Activated T-helper 9 cell treated with anti-CD3 and anti-CD28 coated beads, Interleukin-2, amount 50 U/mL, for 16 hours (primary cell): ENCODE measurements at regions not wholly inside any gene's neighbourhood (a gene's known extent, or its start where the extent isn't known, plus 50 kb on each side); places are given as distances from the start of the nearest gene placed in this dataset.

Source experiments
- DNase-seq: peaks from one replicate; pipeline ENCODE4 v3.0.0-alpha.2; 2020; ENCODE audit warnings: low read depth

- DNase-seq = no peak
Measured at GRCh38 chr11:95690100-95690499, 99.5 kb downstream of the FAM76B start.

GRCh38 chr11:95688501-95689222 is 100.9 kb downstream of the FAM76B start:
- DNase-seq = no peak

DNA sequence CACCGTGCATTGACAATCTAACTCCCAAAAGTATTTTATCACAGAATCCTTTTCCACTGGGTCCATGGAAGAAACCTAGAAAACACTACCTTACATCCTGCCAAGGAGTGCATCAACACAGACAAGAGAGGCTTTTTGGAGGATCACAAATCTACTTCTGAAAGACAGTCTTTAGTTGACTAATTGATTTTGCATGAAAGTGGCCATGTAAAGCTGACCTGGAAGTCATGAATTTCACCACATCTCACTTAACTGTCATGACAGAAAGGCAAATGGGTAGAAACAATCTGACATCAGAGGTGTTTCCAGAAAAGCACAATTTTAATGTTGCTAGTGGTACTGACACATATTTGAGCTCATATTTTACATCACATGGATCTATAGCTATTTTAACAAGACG is 101.6 kb downstream of the FAM76B start:
- DNase-seq = no peak

- DNase-seq = no peak
Measured at GRCh38 chr11:95686265-95686664, 103.3 kb downstream of the FAM76B start.

GRCh38 chr11:95684701-95685100 is 104.9 kb downstream of the FAM76B start:
- DNase-seq = no peak

DNA sequence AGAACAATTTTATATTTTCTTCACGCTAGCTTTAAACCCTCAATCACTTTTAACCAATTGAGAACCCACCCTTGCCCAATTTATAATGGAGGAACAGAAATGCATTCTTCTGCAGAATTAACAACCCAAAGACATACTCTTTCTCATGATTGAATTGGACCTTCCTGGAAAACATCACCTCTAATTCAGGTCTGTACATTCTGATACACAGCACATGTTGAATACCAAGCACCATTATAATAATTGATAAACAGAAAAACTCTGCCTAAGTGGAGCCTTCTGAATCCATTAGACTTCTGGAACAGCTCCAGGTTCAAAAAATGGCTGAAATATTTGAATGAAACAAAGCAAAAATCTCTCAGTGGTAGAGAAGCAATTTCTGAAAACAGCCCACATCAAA is 105.4 kb downstream of the FAM76B start:
- no peak for DNase-seq

DNA sequence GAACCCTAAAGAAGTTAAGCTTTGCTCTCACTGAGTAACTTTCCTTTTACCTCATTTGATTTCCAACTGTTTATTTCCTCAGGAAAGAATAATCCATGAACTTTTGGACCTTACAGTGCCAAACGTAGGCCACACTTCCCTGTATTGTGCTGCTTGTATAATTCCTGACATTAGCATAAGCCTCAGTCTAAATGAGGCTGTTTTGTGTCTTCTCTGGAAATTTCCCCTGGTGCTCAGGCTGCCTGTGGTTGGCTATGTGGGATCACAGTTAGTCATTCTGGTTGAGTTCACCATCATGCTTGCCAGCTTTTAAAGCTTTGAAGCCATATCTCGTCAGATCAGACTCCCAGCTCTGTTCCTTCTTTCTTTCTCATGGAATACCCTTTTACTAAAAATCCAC is 107.0 kb downstream of the FAM76B start:
- DNase-seq = no peak

DNA sequence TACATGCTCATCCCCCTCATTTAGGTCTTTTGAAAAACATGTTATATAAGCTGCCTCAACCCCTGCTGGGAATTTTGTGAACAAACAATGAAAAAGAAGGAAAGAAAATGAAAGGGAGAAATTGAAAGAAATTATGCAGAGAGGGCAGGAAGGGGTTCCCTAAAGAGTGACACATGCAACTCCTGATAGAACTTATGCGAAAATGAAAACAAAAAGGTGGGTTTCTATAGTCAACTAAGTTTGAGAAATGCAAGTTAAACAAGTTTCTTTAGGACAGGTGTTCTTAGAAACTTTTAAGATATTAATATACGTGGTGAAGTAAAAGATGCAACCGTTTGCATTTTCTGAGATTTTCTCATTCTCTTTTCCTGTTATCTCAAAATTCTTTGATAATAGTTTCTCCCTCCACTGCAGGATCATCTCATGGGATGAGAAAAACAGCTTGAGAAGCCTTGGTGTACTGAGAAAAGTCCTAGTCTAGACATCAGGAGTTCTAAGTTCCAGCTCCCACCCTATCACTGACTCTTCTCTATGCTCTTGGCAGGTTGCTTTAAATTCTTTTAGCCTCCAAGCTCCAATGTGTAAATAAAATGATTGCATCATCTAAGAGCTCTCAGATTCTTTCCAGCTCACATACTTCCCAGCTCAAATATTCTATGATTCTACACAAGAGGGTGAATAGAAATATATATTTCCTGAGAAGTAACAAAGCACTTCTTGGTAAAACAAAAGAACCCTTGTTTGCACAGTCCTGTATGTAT is 109.2 kb downstream of the FAM76B start:
- no peak for DNase-seq

GRCh38 chr11:95678988-95679387 is 110.6 kb downstream of the FAM76B start:
- no peak for DNase-seq

DNA sequence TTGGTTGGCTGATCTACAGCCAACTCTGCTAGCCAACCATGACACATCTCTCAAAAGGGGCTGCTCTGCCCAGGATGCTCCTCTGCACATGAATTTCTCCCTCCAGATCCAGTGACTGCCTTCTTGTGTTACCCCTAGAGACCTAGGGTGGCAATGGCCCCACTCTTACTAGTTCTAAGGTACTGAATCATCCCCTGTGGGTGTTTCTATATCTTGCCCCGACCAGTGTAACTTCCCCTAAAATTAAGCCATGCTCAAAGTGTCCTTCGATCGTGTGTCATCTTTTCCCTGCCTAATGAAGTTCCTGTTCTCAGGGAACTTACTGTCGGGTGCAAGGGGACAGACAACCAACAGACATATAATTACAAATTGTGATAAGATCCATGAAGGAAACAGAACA is 113.3 kb downstream of the FAM76B start:
- DNase-seq = no peak

GRCh38 chr11:95675585-95675984 is 114.0 kb downstream of the FAM76B start:
- DNase-seq = no peak

- no peak for DNase-seq
Measured at GRCh38 chr11:95674657-95675358, 114.8 kb downstream of the FAM76B start.

- DNase-seq = no peak
Measured at GRCh38 chr11:95671768-95672167, 117.8 kb downstream of the FAM76B start.

- DNase-seq = no peak
Measured at GRCh38 chr11:95668131-95668530, 121.5 kb downstream of the FAM76B start.

DNA sequence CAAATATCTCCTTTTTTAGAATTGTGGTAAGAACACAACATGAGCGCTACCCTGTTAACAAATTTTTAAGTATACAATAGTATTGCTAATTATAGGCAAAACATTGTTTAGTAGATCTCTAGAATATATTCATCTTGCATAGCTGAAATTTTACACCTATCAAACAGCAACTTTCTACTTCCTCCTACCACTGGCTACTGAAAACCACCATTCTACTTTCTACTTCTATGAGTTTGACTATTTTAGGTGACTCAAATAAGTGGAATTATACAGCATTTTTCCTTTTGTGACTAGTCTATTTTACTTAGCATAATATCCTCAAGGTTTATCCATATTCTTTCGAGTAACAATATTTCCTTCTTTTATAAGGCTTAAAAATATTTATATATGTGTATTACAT is 128.4 kb downstream of the FAM76B start:
- no peak for DNase-seq

DNA sequence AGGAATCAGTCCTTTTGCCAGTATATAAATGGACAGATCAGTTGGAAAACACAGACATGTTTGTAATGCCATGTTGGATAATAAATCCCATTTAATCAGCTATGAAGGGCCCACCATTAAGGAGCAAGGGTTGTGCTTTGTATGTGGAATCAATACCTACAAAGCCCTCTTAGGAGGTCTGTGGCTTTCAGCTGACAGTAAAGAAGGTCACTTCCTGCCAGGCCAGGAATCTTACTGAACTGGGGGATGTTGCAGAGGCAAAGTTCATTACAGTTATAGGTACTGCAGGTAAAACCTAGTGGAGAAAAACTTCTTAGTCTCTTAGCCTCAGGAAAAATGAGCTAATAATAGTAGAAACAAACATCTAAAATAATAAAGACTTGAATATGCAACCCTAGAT is 129.5 kb downstream of the FAM76B start:
- no peak for DNase-seq

GRCh38 chr11:95659088-95659487 is 130.5 kb downstream of the FAM76B start:
- DNase-seq = no peak

DNA sequence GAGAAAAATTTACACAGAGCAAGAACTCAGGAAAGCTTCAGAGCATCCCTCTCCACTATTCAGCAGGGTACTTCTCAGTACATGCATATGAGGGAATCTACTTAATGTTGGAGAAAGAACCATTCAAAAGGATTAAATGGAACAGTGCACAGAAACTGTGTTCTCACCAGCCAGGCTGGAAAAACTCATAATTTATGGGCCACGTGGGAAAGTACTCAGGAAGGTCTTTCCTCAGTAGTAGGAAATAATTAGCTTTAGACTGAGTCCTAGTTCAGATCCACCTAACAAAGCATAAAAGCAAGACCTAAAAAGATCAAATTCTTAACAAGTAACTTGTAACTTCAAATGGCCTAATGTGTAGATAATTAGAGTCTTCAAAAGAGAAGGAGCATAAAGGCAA is 134.0 kb downstream of the FAM76B start:
- DNase-seq = no peak

GRCh38 chr11:95653680-95654079 is 135.9 kb downstream of the FAM76B start:
- DNase-seq = no peak

DNA sequence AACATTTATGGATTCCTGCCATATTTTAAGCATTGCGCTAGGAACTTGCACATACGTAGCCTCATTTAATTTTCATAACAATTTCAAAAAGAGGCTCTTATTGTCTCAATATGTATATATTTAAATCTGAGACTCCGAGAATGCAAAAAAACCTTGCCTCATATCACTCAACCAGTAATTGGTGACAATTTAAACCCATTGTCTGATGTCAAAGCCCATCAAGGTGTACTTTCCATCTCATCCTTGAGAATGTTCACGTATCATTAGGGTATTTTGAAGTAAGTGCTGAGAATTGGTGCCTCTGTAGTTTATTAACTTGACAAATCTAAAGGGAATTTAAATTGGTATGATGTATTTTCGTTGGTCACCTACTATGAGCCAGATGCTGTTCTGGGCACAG is 136.5 kb downstream of the FAM76B start:
- DNase-seq = no peak

DNA sequence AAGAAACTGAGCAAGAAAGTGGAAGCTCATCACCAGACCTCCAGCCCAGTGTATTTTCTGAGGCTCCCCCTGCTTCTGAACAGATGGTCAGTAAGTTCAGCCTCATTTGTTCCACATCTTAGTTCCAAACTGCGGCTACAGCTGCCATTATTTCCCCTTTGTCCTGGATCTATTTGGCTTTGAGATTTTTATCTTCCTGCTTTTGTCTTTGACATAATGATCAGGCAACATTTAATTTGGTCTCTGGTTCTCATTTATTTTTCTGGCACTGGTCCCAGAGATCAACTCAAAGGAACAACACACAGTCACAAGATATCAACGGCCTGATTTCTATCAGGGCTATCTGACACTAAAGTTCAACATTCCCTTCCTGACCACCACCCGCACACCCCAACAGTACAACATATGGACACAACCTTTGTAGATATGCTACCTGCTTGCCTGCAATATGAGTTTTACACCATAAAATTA is 137.5 kb downstream of the FAM76B start:
- no peak for DNase-seq

- DNase-seq = no peak
Measured at GRCh38 chr11:95650276-95650675, 139.3 kb downstream of the FAM76B start.

GRCh38 chr11:95647871-95648270 is 141.7 kb downstream of the FAM76B start:
- no peak for DNase-seq
